Smooth muscle cell (in vitro differentiated cells): ENCODE measurements at regions not wholly inside any gene's neighbourhood (a gene's known extent, or its start where the extent isn't known, plus 50 kb on each side); places are given as distances from the start of the nearest gene placed in this dataset.

Experiments
- DNase-seq: peaks from one replicate; lab custom pipeline; 2025; ENCODE audit not compliant: unreplicated experiment; lab: John Stamatoyannopoulos, UW
- H2AFZ ChIP-seq: fragments of 200-600 bp; sonication (generic); 2 replicates; pipeline ENCODE4 v1.6.0; 2016; ENCODE audit warnings: antibody characterized with exemption, low read depth, mild to moderate bottlenecking
- H3F3A ChIP-seq: fragments of 200-600 bp; sonication (generic); 2 replicates; pipeline ENCODE4 v1.6.0; 2017; ENCODE audit warnings: antibody characterized with exemption, low read depth
- H3K27ac ChIP-seq: fragments of 200-600 bp; sonication (generic); 2 replicates; pipeline ENCODE4 v1.5.1; 2016; ENCODE audit warnings: low read depth, mild to moderate bottlenecking
- H3K27me3 ChIP-seq: fragments of 200-600 bp; sonication (generic); 2 replicates; pipeline ENCODE4 v1.6.1; 2016; ENCODE audit warnings: low read depth, mild to moderate bottlenecking
- H3K36me3 ChIP-seq: fragments of 200-600 bp; sonication (generic); 2 replicates; pipeline ENCODE4 v1.5.1; 2016; ENCODE audit warnings: low read depth
- H3K4me1 ChIP-seq: fragments of 200-600 bp; sonication (generic); 2 replicates; pipeline ENCODE4 v1.5.1; 2016; ENCODE audit warnings: low read depth
- H3K4me2 ChIP-seq: fragments of 200-600 bp; sonication (generic); 2 replicates; pipeline ENCODE4 v1.6.0; 2016; ENCODE audit warnings: mild to moderate bottlenecking
- H3K4me3 ChIP-seq: fragments of 200-600 bp; sonication (generic); 2 replicates; pipeline ENCODE4 v1.5.1; 2016; ENCODE audit warnings: mild to moderate bottlenecking
- H3K79me2 ChIP-seq: fragments of 200-600 bp; sonication (generic); 2 replicates; pipeline ENCODE4 v1.6.0; 2016; ENCODE audit warnings: low read depth, mild to moderate bottlenecking
- H3K9ac ChIP-seq: fragments of 200-600 bp; sonication (generic); 2 replicates; pipeline ENCODE4 v1.6.0; 2016; ENCODE audit warnings: low read depth
- H3K9me3 ChIP-seq: fragments of 200-600 bp; sonication (generic); replicated peaks from 2 replicates; pipeline ENCODE4 v1.5.1; 2016; ENCODE audit warnings: low read depth
- H4K20me1 ChIP-seq: fragments of 200-600 bp; sonication (generic); 2 replicates; pipeline ENCODE4 v1.6.0; 2016; ENCODE audit warnings: low read depth
- CTCF ChIP-seq: fragments of 200-600 bp; sonication (generic); IDR thresholded peaks from 2 replicates; pipeline ENCODE4 v1.5.1; 2017; ENCODE audit warnings: borderline replicate concordance, mild to moderate bottlenecking, antibody characterized with exemption; ENCODE audit not compliant: insufficient read depth, poor library complexity, severe bottlenecking
- WGBS: methylation state at CpG from one replicate; pipeline ENCODE4 v1.1.7; 2016; ENCODE audit warnings: low lambda C conversion rate; 5-methylcytosine and 5-hydroxymethylcytosine counted together

DNA sequence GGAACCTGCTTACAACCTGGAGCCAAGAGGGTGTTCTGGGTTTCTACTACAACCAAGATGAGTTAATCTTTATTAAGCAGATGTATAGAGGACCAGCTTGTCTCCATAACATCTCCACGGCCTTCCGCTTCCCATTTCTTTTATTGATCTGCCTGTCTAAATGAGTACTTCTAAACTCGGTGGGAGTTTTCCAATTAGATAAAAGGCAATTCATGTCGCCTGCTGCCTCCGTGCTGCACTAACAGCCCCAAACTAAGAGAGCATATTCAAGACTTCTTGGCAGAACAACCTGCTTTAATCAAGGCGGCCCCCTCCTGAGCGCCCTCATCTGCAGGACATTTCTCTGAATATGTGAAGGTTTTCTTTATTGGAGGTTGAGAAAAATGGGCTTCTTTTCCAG, 270.1 kb downstream of the PDCD6IP start:
- no peak overlapping the region for H2AFZ ChIP-seq
- H3K4me1 ChIP-seq, result peaks cover 12% of the 10 kb centered on the region
- WGBS, result 89% methylated on average over 7 of the region's 7 CpGs
- no peaks in the 10 kb centered on the region for H3K36me3 ChIP-seq
- no peak overlapping the region for H3K4me2 ChIP-seq
- no peak overlapping the region for H3K4me3 ChIP-seq
- no peaks in the 10 kb centered on the region for H3K79me2 ChIP-seq
- H3K9ac ChIP-seq, result no peak overlapping the region
- H3K9me3 ChIP-seq, result no peaks in the 10 kb centered on the region
- peaks cover 42% of the 10 kb centered on the region for H3K27me3 ChIP-seq
- H4K20me1 ChIP-seq, result no peaks in the 10 kb centered on the region
- no peaks in the 10 kb centered on the region for H3F3A ChIP-seq
- DNase-seq, result no peak
- no peak for TF ChIP-seq CTCF
- H3K27ac ChIP-seq, result no peak overlapping the region

DNA sequence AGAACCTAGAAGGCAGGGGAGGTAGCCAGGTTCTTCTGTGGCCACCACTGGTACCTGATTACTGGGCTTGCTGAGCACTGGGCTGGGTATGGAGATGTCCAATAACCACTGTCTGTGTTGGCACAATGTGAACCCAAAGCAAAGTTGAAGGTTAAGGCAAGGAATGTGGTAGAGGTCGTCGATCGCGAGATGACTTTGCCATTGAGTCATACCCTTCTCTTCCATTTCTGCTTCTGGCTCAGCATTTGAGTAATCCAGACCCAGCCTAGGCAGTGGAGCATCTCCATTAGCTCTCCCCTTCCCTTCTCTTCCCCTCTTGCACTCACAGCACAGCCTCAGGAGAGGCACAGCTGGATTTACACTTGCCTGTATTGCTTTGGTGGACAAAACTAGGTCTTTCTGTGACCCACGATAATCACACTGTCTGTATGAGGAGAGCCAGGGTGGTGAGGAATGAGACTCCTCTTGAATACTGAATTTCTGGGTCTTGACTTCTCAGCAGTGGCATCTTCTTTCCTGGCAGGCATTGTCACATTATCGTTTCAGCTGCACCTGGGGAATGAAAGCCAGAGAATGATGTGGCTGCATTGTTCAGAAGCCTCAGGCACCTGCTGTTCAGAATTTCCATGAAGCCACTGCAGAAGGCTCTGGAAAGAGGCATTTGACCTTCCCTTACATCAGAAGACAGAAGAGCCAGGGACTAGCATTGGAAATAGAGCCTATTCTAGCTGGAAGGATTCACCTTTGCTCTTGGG, 272.6 kb downstream of the PDCD6IP start:
- H3K4me3 ChIP-seq, result no peak overlapping the region
- H3K36me3 ChIP-seq, result no peaks in the 10 kb centered on the region
- H3K27me3 ChIP-seq, result peaks cover 35% of the 10 kb centered on the region
- H3F3A ChIP-seq, result no peaks in the 10 kb centered on the region
- DNase-seq, result no peak
- peaks cover 12% of the 10 kb centered on the region for H3K4me1 ChIP-seq
- H3K27ac ChIP-seq, result no peak overlapping the region
- no peaks in the 10 kb centered on the region for H3K79me2 ChIP-seq
- no peak for TF ChIP-seq CTCF
- no peak overlapping the region for H2AFZ ChIP-seq
- H3K4me2 ChIP-seq, result no peak overlapping the region
- WGBS, result 86% methylated on average over 6 of the region's 6 CpGs
- H3K9ac ChIP-seq, result no peak overlapping the region
- no peaks in the 10 kb centered on the region for H4K20me1 ChIP-seq
- H3K9me3 ChIP-seq, result no peaks in the 10 kb centered on the region

GRCh38 chr3:34072297-34072696, 273.9 kb downstream of the PDCD6IP start:
- no peak for DNase-seq
- no peak overlapping the region for H2AFZ ChIP-seq
- H3K79me2 ChIP-seq, result no peaks in the 10 kb centered on the region
- no peak overlapping the region for H3K4me2 ChIP-seq
- TF ChIP-seq CTCF, result no peak
- H3K9ac ChIP-seq, result no peak overlapping the region
- H3K27ac ChIP-seq, result no peak overlapping the region
- H3K4me1 ChIP-seq, result peaks cover 7% of the 10 kb centered on the region
- no peaks in the 10 kb centered on the region for H3K36me3 ChIP-seq
- no peaks in the 10 kb centered on the region for H4K20me1 ChIP-seq
- H3K27me3 ChIP-seq, result peaks cover 25% of the 10 kb centered on the region
- 82% methylated on average over 2 of the region's 2 CpGs for WGBS
- no peaks in the 10 kb centered on the region for H3F3A ChIP-seq
- no peaks in the 10 kb centered on the region for H3K9me3 ChIP-seq
- H3K4me3 ChIP-seq, result no peak overlapping the region

DNA sequence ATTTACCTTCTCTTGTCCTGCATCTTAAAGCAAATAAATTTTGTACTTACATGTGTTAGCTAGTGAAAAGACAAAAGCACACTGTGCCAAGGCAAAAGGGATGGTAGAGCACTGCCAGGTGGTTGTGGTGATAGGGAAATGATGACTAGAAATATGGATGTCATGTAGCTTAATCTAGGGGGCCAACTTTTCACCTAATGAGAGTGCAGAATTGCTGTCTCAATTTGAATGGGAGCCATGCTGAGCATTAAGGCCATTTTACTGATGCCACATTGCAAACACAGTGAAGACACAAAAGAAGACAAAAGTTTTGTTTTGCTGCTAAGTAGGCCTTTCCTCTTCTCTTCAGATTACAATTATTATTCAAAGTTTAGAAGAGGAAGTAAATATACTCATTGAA, 274.7 kb downstream of the PDCD6IP start:
- Histone ChIP-seq H4K20me1 (no peaks in the 10 kb centered on the region), H2AFZ (no peak overlapping the region), H3K9me3 (no peaks in the 10 kb centered on the region), H3K27me3 (peaks cover 16% of the 10 kb centered on the region), H3K27ac (no peak overlapping the region), H3K36me3 (no peaks in the 10 kb centered on the region), H3K4me3 (no peak overlapping the region), H3K4me1 (no peaks in the 10 kb centered on the region), H3F3A (no peaks in the 10 kb centered on the region), H3K79me2 (no peaks in the 10 kb centered on the region), H3K4me2 (no peak overlapping the region), H3K9ac (no peak overlapping the region)
- no peak for DNase-seq
- no peak for TF ChIP-seq CTCF
